HG02981 (cell line): ENCODE measurements at regions not wholly inside any gene's neighbourhood (a gene's known extent, or its start where the extent isn't known, plus 50 kb on each side); places are given as distances from the start of the nearest gene placed in this dataset.

Experiments
- ATAC-seq: cut with Tn5 transposase; IDR thresholded peaks from one replicate; pipeline ENCODE4 v1.9.1; 2021; ENCODE audit warnings: mild to moderate bottlenecking, moderate library complexity; ENCODE audit not compliant: unreplicated experiment

DNA sequence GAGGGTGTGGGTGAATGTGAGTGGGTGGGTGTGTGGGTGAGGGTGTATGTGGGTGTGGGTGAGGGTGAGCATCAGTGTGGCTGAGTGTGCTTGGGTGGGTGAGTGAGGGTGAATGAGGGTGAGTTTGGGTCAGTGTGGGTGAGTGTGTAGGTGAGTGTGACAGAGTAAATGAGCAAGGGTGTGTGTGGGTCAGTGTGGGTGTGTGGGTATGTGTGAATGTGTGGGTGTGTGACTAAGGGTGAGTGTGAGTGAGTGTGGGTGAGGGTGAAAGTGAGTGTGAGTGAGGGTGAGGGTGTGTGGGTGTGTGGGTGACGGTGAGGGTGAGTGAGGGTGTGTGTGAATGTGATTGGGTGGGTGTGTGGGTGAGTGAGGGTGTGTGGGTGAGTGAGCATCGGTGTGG is 1676.7 kb upstream of the TENM3 start:
- no peak for ATAC-seq

- ATAC-seq: no peak
Observed at GRCh38 chr4:180567080-180567479, 1676.1 kb upstream of the TENM3 start.

DNA sequence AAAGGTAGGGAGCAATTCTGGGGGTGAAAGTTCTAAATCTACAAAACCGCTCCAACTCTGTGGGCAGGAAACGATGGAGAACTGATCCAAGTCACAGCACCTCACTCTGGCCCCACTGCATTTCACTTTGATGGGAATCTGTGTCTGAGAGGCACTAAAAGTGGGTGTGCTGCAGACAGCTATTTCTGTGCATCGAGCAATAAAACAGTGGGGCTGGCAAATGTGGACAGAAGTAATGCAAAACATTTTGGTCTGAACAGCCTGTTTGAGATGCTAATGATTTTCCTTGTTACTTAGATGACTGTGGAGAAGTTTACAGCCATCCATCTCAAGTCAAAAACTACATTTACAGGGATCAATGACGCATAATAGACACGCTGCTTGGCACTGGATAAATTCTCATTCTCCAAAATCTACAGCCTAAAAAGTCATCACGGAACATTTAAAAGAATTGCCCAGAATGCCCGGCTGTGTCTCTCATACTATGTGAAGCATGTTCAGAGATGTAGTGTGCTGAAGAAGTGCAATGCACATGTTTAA is 1671.6 kb upstream of the TENM3 start:
- no peak for ATAC-seq

DNA sequence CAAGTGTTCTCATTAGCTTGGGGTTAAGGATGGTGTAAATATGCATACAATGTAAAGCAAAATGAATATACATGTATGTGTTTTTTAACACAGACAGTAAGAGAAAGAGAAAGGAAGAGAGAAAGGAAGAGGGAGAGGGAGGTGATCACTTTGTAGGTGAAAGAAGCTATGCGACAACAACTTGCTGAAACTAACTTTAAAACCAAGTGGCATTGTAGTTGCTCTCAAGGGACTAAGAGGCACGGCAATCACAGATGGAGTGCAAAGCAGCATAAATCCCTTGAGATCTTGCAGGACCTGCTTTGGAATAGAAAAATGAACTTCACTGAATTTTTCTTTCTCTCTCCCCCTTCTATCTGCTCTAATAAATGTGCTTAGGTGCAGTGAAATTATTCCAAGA is 1665.0 kb upstream of the TENM3 start:
- no peak for ATAC-seq

DNA sequence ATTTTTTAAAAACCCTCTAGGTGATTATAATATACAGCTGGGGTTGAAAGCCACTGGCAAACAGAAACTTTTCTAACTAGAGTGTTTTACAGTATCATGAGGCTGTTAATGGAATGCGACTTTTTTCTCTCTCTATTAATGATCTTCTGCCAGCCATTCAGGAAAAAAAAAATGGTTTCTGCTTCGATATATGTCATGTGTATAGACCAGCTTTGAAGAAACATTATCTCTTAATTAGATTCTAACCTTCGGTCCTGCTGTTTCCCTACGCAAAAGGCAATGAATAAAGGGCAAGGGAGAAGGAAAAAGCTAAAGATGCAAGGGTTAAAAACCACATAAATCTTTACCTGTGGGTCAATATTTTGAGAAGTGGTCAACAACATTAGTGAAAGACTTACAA is 1662.1 kb upstream of the TENM3 start:
- no peak for ATAC-seq

- no peak for ATAC-seq
Observed at GRCh38 chr4:180587379-180587778, 1655.8 kb upstream of the TENM3 start.

DNA sequence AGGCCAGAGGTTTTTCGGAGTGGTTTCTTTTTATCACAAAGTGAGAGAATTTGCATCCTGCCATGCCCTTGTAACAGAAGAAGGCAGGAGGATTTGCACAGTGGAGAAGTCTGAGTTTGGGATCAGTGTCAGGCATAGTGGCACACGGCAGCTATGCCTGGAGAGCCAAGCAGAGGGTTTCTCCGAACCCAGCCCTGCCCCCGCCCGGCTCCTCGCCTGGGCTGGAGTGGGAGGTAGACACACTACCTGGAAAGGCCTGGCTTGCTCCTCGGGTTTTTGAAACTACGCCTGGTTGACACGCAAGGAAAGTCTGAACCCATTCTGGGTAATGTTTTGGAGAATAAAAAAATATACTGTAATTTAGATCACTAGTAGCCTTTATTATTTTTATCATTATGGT is 1653.6 kb upstream of the TENM3 start:
- no peak for ATAC-seq

DNA sequence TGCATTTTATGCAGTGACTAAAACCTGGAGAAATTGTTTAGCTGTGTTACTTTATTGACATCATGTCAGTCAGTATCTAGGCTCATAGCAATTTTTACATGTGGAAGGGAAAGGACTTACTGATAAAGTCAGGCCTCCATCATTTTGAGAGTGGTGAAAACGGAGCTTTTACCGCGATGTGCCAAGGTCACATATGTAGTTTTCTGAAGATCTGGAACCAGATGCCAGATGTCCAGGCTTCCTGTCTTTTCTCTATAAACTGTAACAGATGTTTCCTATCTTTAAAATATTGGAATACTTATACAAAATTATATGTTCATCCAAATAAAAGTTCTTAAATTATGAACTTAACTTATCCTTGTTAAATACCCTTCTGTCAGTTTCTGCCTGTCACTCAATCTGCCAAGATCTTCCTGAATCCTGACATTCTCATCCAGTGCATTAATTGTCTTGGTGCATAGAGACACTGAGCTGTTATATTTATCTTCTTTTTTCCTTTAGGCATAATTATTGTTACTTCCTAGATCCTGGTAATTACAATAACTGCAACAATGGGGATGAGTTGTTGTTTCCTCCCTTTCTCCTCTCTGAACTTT is 1646.2 kb upstream of the TENM3 start:
- no peak for ATAC-seq

- ATAC-seq: no peak
Observed at GRCh38 chr4:180598281-180598680, 1644.9 kb upstream of the TENM3 start.

DNA sequence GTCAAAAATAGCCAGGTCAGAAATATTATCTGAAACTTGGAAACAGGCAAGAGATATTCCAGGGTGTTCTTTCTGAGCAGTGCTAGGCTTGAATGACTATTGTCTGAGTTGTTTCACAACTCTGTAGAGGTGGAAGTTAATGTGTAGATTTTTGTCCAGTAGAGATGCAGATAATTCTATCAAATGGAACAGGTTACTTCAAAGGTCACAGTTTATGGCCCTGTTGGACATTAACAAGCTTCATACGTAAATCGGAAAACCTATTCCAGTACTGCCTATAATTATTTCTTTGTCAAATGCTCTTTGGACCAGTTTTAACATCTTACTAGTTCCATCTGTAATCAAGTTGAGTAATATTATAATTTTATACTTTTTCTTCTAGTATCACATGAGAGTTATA is 1639.4 kb upstream of the TENM3 start:
- ATAC-seq: no peak

- ATAC-seq: no peak
Observed at GRCh38 chr4:180610324-180610723, 1632.9 kb upstream of the TENM3 start.

DNA sequence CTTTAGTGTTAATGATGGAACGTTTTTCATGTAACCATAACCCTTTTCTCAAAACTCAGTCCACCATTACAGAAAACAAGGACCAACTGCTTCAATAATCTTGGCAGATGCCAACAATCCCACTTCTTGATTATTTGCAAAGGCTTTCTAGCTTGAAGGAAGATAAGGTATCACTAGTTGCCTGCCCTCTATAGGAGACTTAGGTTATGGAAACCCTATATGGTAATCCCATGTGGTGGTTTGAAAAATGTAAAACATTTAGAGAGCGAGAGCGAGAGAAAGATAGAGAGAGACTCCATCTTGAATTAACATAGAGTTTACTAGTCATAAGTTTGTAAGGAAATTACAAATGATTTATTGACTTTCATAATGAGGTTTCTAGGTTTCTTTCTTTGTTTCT is 1627.5 kb upstream of the TENM3 start:
- no peak for ATAC-seq

DNA sequence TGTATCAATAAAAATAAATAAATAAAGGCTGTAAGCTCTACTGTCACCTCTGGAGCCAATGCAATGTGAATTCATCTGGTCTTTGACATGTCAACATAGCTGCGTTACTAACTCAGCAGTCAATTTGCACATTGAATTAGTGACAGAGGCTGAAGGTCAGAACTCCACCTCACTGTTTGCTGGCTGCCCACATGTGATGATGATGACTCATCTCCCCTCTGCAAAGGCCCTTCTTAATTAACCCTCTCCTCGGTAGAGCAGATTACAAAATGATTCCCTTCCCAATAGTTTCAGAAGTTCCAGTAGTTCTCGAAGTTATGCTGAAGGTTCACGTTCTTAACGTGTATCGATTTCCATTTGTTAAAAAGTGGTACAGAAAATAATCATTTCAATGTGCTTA is 1626.0 kb upstream of the TENM3 start:
- no peak for ATAC-seq

DNA sequence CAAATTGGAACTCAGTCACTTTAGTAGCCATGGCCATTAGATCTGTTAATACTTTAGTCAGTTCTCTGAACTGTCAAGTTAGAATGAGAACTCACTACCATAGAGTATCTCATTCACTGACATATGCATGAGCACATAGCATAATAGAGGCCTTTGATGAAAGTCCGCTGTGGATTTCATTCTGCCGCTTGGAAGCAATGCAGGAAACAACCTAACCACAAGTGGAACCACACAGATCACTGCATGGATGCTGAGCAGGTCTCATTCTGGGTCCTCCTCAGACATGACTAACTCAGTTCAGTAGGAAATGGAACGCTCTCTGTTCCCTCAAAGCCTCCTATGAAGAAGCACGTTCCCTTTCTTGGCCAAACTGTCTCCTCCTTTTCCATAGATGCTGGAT is 1624.8 kb upstream of the TENM3 start:
- no peak for ATAC-seq

- no peak for ATAC-seq
Observed at GRCh38 chr4:180619440-180619839, 1623.8 kb upstream of the TENM3 start.

DNA sequence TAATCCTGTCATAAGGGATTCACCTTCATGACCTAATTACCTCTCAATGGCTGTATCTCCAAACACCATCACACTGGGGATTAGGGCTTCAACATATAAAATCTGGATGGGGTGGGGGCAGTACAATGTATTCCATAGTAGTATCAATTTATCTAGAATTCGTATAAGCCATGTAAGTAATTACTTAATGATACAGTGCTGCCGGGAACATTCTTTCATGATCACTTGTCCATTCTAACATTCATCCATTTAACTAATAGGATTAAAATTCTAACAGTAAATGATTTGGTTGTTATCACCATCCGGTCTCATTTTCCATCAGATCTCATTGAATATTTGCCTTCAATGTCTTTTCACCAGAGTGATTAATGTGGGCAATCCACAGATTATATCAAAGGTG is 1620.9 kb upstream of the TENM3 start:
- no peak for ATAC-seq

GRCh38 chr4:180625653-180626052 is 1617.5 kb upstream of the TENM3 start:
- ATAC-seq: no peak

- ATAC-seq: no peak
Observed at GRCh38 chr4:180630012-180630665, 1613.1 kb upstream of the TENM3 start.

DNA sequence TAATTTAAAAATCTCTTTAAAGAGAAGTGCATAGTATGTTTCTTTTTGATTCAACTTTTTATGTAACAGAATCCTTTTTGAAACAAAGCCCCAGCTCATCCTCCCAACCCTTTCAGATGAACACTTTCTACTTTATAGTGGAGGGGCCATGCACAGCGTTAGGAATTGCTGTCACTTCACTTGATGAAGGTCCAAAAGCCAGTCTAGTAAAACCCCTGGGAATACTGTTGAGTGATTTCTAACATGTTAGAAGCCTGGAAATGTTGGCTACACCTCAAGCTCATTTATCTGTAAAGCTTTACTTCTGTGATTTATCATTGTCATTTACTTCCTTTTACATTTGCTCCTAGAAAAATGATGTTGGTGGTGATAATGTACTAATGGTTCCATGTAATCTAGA is 1608.9 kb upstream of the TENM3 start:
- no peak for ATAC-seq

DNA sequence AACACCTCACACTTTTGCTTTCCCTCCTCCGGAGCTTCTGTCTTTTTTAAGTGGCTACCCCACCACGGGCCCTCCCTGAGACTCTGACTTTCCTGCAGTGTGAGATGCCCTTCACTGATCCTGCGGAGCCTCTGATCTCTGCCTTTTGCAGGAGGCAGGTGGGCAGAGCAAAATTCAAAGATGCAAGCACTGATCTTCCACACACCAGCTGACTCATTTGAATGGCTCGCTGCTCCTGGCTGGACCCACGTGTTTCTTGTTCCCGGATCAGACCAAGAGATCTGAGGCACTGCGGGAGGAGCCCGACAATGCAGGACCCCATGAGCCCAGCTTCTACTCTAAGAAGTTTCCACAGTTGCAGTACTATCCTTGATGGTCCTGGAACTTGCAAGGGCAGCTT is 1607.9 kb upstream of the TENM3 start:
- ATAC-seq: no peak

DNA sequence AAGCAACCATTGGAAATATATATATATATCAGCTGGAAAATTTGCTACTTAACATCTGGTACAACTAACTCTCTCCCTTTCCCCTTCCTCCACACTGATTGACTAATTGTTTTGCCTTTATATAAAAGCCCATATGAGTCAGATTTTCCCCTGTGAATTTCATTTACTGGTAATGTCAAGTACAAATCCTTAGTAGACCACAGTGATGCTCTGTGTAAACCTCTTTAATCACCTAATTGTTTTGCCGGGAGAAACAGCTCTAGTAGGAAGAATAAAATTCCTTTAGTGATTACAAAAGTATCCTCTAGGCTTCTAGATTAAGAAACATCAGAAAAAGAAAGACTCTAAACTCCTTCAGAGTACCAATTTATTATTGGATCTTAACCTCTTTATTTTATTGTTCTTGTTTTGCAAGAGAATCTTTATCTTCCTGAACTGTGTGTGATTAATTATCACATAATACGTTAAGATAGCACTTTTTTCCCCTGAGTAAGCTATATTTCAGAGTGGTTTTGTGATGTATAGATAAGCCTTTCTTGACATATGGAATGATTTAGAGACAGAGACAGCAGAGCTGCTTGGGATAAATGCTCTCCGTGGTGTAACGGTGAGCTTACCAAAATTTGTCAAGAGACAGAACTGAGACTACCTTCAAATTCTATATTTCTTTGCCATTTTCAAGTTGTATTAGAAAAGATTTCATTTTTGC is 1606.4 kb upstream of the TENM3 start:
- no peak for ATAC-seq

GRCh38 chr4:180637616-180638015 is 1605.6 kb upstream of the TENM3 start:
- ATAC-seq: no peak
